Brain microvascular endothelial cell (primary cell): ENCODE measurements at regions not wholly inside any gene's neighbourhood (a gene's known extent, or its start where the extent isn't known, plus 50 kb on each side); places are given as distances from the start of the nearest gene placed in this dataset.

Experiments used
- DNase-seq: peaks from one replicate; pipeline ENCODE4 v3.0.0-alpha.2; 2020
- H3K27ac ChIP-seq: fragments of 250-450 bp; sonication (Bioruptor Pico); 2 replicates; pipeline ENCODE4 v1.5.1; 2020; ENCODE audit warnings: mild to moderate bottlenecking, moderate library complexity
- H3K27me3 ChIP-seq: fragments of 250-450 bp; sonication (Bioruptor Pico); replicated peaks from 2 replicates; pipeline ENCODE4 v1.5.1; 2020; ENCODE audit warnings: mild to moderate bottlenecking
- H3K36me3 ChIP-seq: fragments of 250-450 bp; sonication (Bioruptor Pico); replicated peaks from 2 replicates; pipeline ENCODE4 v1.5.1; 2020; ENCODE audit warnings: mild to moderate bottlenecking
- H3K4me3 ChIP-seq: 2 replicates; pipeline ENCODE4 v1.5.1; 2011; ENCODE audit warnings: low read depth, mild to moderate bottlenecking, control low read depth, low read length, moderate library complexity
- in situ Hi-C: cut with HindIII; loops from 2 replicates; pipeline ENCODE4 v1.10.0; 2017; ENCODE audit warnings: low sequenced_read_pairs, low pct_ligation_motif_present
- TF ChIP-seq, protein P1 (sequence below): IDR thresholded peaks from 2 replicates; pipeline ENCODE4 v1.5.1; 2011; ENCODE audit warnings: low read depth, mild to moderate bottlenecking, moderate library complexity, low read length, control low read depth, inconsistent platforms; ENCODE audit errors: missing control alignments

DNA sequence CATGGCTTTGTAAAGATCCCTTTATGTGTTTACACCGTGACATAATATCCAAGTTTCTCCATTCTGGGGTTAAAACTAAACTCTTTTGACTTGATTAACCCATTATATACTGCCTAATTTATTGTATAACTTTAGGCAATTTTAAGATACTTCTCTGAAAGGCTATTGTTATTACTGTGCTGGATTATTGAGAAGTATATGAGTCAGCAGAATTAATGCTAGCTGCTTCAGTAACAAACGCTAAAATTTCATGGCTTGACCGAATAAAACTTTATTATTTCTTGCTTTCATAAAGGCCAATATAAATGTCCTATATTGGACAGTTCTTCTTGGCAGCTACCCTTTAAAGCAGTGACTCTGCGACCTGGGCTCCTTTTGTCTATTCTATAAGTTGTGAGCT lies 853.9 kb downstream of the SORCS3 start:
- DNase-seq, result no peak
- in situ Hi-C loops, result no loop called here

GRCh38 chr10:105494303-105494702 lies 853.2 kb downstream of the SORCS3 start:
- no peaks in the 10 kb centered on the region for H3K27me3 ChIP-seq
- no peaks in the 10 kb centered on the region for H3K36me3 ChIP-seq
- no peak overlapping the region for H3K27ac ChIP-seq
- in situ Hi-C loops, result no loop called here
- no peak for DNase-seq
- H3K4me3 ChIP-seq, result no peak overlapping the region
- TF ChIP-seq, protein P1, sequence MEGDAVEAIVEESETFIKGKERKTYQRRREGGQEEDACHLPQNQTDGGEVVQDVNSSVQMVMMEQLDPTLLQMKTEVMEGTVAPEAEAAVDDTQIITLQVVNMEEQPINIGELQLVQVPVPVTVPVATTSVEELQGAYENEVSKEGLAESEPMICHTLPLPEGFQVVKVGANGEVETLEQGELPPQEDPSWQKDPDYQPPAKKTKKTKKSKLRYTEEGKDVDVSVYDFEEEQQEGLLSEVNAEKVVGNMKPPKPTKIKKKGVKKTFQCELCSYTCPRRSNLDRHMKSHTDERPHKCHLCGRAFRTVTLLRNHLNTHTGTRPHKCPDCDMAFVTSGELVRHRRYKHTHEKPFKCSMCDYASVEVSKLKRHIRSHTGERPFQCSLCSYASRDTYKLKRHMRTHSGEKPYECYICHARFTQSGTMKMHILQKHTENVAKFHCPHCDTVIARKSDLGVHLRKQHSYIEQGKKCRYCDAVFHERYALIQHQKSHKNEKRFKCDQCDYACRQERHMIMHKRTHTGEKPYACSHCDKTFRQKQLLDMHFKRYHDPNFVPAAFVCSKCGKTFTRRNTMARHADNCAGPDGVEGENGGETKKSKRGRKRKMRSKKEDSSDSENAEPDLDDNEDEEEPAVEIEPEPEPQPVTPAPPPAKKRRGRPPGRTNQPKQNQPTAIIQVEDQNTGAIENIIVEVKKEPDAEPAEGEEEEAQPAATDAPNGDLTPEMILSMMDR, result no peak

More for the DNA sequence above, 853.9 kb downstream of the SORCS3 start:
- H3K27ac ChIP-seq, result no peak overlapping the region
- H3K36me3 ChIP-seq, result no peaks in the 10 kb centered on the region
- no peak overlapping the region for H3K4me3 ChIP-seq
- no peaks in the 10 kb centered on the region for H3K27me3 ChIP-seq
- TF ChIP-seq, protein P1, result no peak

DNA sequence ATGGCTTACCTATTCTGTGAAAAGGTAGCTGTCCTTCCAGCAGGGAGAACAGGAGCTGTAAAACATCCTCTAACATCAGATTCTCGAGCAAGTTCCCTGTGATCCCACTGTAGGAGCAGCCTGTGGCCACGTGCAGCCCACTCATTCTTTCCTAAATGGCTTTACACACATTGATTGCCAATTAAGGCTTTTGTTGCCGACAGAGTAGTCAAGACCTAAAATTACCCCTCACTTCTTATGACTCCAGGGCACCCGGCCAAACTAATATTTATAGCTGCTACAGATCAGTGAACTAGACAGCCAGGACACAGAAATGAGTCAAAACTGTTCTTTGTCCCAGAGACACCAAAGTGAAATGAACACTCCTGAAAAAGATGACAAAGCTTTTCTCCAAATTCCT lies 832.1 kb downstream of the SORCS3 start:
- H3K27me3 ChIP-seq, result no peaks in the 10 kb centered on the region
- H3K36me3 ChIP-seq, result no peaks in the 10 kb centered on the region
- TF ChIP-seq, protein P1, result no peak
- no peak overlapping the region for H3K4me3 ChIP-seq
- no peak overlapping the region for H3K27ac ChIP-seq
- no peak for DNase-seq
- in situ Hi-C loops, result no loop called here

DNA sequence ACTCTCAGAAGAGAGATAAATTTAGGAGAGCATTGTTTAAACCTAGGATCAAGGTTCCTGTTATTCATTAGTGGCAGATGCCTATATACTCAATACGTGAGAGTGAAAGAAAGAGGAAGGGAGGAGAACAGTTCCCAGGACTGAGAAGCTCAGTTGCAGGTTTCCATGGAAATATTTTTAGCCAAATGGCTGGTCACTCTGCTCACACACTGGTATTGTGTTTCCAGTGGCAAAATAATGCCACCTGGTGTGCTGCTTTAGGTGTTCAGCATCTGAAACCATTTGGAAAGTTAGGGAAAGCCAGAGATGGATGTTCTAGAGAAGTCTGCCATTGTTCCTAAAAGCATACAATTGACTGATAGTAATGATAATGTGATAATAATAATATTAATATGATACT lies 827.7 kb downstream of the SORCS3 start:
- Histone ChIP-seq H3K36me3 (no peaks in the 10 kb centered on the region), H3K27ac (no peak overlapping the region), H3K4me3 (no peak overlapping the region), H3K27me3 (no peaks in the 10 kb centered on the region)
- DNase-seq, result no peak
- in situ Hi-C loops, result no loop called here
- TF ChIP-seq, protein P1, result no peak

DNA sequence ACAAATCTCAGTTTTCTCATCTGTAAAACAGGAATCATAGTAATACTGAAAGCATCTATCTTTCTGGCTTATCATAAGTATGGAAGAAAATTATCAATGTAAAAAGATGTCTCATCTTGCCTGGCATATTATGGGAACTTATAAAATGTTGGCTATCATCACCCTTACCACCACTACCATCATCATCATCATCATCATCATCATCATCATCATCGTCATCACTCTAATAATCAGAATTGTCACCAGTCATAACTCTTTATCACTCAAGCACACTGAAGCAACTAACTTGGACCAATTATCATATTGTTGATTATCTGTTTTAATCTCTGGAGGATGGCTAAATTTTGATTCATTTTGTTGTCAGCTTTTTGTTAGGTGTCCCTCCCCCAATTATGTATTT lies 825.4 kb downstream of the SORCS3 start:
- H3K27ac ChIP-seq, result no peak overlapping the region
- in situ Hi-C loops, result no loop called here
- no peak for DNase-seq
- H3K4me3 ChIP-seq, result no peak overlapping the region
- no peaks in the 10 kb centered on the region for H3K27me3 ChIP-seq
- H3K36me3 ChIP-seq, result no peaks in the 10 kb centered on the region
- TF ChIP-seq, protein P1, result no peak

DNA sequence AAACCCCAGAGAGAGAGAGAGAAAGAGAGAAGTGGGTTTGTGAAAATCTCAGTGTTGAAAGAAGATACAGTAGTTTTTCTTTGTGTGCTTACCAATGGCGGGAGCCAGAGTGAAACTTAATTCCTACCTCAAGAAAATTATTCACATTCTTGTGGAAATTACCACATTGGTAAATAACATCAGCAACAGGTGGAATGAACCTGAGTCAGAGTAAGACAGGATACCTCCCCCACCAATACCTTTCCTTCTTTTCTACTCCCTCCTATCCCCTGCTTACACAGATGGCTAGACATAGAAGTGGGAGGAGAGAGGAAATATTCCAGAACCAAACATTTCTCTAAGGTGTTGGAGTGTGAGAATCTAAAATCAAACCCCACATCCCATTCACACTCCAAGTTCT lies 793.9 kb downstream of the SORCS3 start:
- DNase-seq, result no peak
- Histone ChIP-seq H3K27ac (no peak overlapping the region), H3K4me3 (no peak overlapping the region), H3K27me3 (no peaks in the 10 kb centered on the region), H3K36me3 (no peaks in the 10 kb centered on the region)
- in situ Hi-C loops, result no loop called here
- TF ChIP-seq, protein P1, result no peak
